Omental fat pad (tissue), 3 donors: ENCODE measurements at regions not wholly inside any gene's neighbourhood (a gene's known extent, or its start where the extent isn't known, plus 50 kb on each side); places are given as distances from the start of the nearest gene placed in this dataset.

Experiments used
- ATAC-seq: fragments of 150-250 bp; one replicate; pipeline ENCODE4 v1.9.1; 2016; ENCODE audit warnings: mild to moderate bottlenecking, moderate library complexity; ENCODE audit not compliant: low FRiP score
- DNase-seq: peaks from one replicate; pipeline ENCODE4 v3.0.0-alpha.2; 2019; ENCODE audit warnings: low spot score
- TF ChIP-seq, protein P1 (sequence below), 3 donors: fragments of 450-650 bp; IDR thresholded peaks; one replicate each; pipeline ENCODE4 v1.5.1; 2016 to 2017; ENCODE audit warnings: antibody characterized with exemption in 3 of 3, mild to moderate bottlenecking in 3 of 3, moderate library complexity in 2 of 3

DNA sequence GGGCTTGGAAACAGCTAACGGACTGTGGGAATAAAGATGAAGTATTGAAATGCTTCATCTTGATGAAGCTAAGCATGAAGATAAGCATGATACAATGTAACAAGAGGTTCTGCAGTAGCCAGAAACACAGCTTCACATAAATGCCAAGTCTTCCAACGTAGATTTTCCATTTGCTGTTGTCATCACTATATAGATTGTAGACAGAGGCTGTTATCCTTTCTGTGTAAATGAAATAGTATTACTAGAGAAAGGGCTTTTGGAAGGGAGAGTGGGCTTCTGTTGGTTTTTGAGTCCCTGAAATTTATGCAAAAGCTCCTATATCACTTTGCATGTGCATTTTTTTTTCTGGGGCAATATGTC, 649.0 kb downstream of the RNF144B start:
- no peak for ATAC-seq
- TF ChIP-seq, protein P1, sequence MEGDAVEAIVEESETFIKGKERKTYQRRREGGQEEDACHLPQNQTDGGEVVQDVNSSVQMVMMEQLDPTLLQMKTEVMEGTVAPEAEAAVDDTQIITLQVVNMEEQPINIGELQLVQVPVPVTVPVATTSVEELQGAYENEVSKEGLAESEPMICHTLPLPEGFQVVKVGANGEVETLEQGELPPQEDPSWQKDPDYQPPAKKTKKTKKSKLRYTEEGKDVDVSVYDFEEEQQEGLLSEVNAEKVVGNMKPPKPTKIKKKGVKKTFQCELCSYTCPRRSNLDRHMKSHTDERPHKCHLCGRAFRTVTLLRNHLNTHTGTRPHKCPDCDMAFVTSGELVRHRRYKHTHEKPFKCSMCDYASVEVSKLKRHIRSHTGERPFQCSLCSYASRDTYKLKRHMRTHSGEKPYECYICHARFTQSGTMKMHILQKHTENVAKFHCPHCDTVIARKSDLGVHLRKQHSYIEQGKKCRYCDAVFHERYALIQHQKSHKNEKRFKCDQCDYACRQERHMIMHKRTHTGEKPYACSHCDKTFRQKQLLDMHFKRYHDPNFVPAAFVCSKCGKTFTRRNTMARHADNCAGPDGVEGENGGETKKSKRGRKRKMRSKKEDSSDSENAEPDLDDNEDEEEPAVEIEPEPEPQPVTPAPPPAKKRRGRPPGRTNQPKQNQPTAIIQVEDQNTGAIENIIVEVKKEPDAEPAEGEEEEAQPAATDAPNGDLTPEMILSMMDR (IDR thresholded peaks at IDR 0.05), result no peak
- DNase-seq, result no peak

DNA sequence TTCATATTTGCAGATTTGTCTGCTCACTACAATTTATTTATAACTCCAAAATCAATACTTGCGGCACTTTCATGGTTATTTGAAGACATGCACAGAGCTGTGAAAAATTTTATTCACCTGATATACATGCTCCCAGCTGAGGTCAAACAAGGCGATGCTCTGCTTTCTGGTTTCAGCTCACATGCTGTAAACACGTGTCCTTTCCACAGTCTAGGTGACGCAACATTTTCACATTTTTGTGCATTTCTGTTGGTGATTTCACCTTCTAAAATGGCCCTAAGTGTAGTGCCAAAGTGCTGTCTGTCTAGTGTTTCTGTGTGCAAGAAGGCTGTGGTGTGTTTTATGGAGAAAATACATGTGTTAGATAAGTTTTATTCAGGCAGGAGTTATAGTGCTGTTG, 650.5 kb downstream of the RNF144B start:
- ATAC-seq (no peak), DNase-seq (no peak)
- TF ChIP-seq, protein P1 (IDR thresholded peaks at IDR 0.05), result no peak

DNA sequence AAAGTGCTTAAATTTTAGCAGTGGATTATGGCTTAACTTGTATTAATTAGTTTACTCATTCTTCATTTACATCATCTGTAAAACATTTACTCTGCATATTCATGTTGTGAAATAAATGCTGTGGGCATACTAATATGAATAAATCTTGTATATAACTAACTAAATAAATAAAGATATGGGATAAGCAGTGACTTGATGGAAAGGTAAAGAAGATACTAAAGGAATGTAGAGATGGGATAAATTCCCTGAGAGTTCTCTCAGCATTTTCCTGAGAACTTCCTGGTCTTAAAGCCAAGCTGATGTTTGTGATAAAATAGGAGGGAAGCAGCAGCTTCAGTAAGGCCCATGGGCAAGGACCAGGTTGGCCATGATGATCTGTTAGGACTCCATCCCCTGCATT, 652.1 kb downstream of the RNF144B start:
- DNase-seq, result no peak
- TF ChIP-seq, protein P1 (IDR thresholded peaks at IDR 0.05), result no peak
- no peak for ATAC-seq

DNA sequence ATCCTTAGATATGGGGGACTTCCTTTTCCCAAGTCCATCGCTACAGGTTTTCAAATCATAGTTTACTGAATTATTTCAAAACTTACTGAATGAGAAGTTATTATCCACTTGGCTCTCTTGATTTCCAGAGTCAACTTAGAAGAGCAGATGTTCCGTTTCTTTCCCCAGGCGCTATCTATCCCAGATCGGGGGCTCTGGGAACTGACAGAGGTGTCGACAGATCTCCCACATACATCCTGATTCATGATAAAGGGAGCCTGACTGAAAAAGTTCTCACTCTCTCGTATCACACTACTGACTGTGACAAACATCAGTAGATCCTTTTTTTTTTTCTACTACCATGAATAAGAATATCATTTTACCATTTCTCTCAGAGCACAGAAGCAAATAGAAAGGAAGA, 654.8 kb downstream of the RNF144B start:
- TF ChIP-seq, protein P1 (IDR thresholded peaks at IDR 0.05), result no peak
- ATAC-seq (no peak), DNase-seq (no peak)

DNA sequence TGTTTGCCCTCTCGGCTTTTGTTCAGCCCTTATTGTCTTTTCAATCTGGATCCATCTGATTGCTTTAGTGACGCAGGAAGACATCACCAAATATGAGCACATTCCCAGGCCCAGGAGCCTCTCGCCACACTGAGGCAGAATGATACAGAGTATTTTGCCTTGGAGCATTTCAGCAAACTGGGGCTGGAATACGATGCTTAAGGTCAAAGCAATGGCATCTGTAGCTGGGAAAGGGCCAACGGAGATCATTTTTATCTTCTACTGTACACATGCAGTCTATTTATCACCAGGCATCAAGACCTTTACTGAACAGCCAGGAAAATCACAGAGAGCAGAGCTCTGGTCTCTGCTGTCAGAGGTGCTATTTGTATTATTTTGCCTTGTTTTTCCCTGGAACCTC, 655.3 kb downstream of the RNF144B start:
- ATAC-seq (no peak), DNase-seq (no peak)
- TF ChIP-seq, protein P1 (IDR thresholded peaks at IDR 0.05), result no peak

DNA sequence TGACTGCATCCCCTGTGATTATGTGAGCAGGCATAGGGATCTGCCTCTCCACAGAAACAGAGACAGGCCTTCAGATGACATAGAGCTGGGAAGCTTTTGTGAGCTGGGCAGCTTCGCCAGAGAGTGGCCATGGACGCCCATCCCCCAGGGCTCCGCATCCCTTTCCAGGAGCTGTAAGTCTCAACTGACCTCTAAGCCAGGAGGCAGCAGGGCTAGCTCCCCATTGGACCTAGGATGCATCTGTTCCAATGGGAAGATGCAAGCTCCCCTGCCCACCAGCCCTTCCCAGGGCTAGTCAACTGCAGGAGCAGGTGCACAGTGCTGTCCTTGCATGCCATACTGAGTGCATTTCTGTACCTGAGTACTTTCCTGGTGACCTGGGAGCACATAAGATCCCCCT, 663.6 kb downstream of the RNF144B start:
- DNase-seq, result no peak
- no peak for ATAC-seq
- TF ChIP-seq, protein P1 (IDR thresholded peaks at IDR 0.05), result no peak

DNA sequence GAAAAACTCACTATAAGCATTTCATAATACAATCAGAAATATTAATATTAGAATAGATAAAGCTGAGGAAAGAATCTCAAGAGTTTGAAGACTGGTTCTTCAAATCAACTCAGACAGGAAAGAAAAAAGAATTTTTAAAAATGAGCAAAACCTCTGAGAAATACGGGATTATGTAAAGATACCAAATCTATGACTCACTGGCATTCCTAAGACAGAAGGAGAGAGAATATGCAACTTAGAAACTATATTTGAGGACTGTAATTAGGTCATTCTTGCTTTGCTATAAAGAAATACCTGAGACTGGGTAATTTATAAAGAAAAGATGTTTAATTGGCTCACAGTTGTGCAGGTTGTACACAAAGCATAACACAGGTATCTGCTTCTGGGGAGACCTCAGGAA, 665.1 kb downstream of the RNF144B start:
- TF ChIP-seq, protein P1 (IDR thresholded peaks at IDR 0.05), result no peak
- DNase-seq, result no peak
- ATAC-seq, result no peak
